CD4-positive, alpha-beta T cell (primary cell): ENCODE measurements at regions not wholly inside any gene's neighbourhood (a gene's known extent, or its start where the extent isn't known, plus 50 kb on each side); places are given as distances from the start of the nearest gene placed in this dataset.

Experiments used
- ATAC-seq: fragments of 200-7000 bp; cut with Tn5 transposase; one replicate; pipeline ENCODE4 v1.10.0; 2022; ENCODE audit warnings: mild to moderate bottlenecking; ENCODE audit not compliant: poor library complexity
- CTCF ChIA-PET: fragments of 350-600 bp; sonication (Branson Sonifier 250); formaldehyde crosslinking; loops from one replicate; lab custom pipeline; 2021; ENCODE audit warnings: antibody characterized with exemption, inconsistent platforms; lab: Charles Lee
- POLR2A ChIA-PET: fragments of 350-600 bp; sonication (Branson Sonifier 250); formaldehyde crosslinking; loops from one replicate; lab custom pipeline; 2021; ENCODE audit warnings: antibody characterized with exemption, inconsistent platforms; lab: Charles Lee
- DNase-seq, 14 experiments: peaks; one replicate each; pipeline ENCODE4 v3.0.0-alpha.2; 2013 to 2020; ENCODE audit warnings: mixed read lengths in 2 of 14
- H3K27ac ChIP-seq, 2 donors: one replicate each; pipeline versions ENCODE4 v1.5.1 to v1.7.0; 2013; ENCODE audit warnings: low read length in 2 of 2, low read depth in 1 of 2, mild to moderate bottlenecking in 1 of 2
- H3K27me3 ChIP-seq, 2 experiments: 1 replicate in 1 of 2; 2 replicates in 1 of 2; pipeline versions ENCODE4 v1.6.1 to v1.7.0; 2013; ENCODE audit warnings: low read length in 2 of 2, control low read depth in 1 of 2, mild to moderate bottlenecking in 1 of 2, moderate library complexity in 1 of 2; ENCODE audit not compliant: insufficient read depth in 2 of 2, control insufficient read depth in 1 of 2
- H3K36me3 ChIP-seq: one replicate; pipeline ENCODE4 v1.6.1; 2013; ENCODE audit warnings: low read length, control low read depth; ENCODE audit not compliant: insufficient read depth
- H3K4me1 ChIP-seq: one replicate; pipeline ENCODE4 v1.6.1; 2013; ENCODE audit warnings: low read length, control low read depth; ENCODE audit not compliant: insufficient read depth
- H3K4me3 ChIP-seq: one replicate; pipeline ENCODE4 v1.5.1; 2013; ENCODE audit warnings: mild to moderate bottlenecking, low read length, moderate library complexity
- H3K9me3 ChIP-seq, 2 experiments: 1 replicate in 1 of 2; 2 replicates in 1 of 2; pipeline versions ENCODE4 v1.6.1 to v1.7.0; 2013; ENCODE audit warnings: low read length in 2 of 2, mild to moderate bottlenecking in 2 of 2, control low read depth in 1 of 2, moderate library complexity in 1 of 2; ENCODE audit not compliant: control insufficient read depth in 1 of 2, insufficient read depth in 1 of 2
- H3K27ac Mint-ChIP-seq: one replicate; pipeline ENCODE4 v1.8.0; 2020; ENCODE audit warnings: mixed read lengths
- H3K27me3 Mint-ChIP-seq: one replicate; pipeline ENCODE4 v1.8.0; 2021; ENCODE audit warnings: mixed read lengths
- H3K36me3 Mint-ChIP-seq: one replicate; pipeline ENCODE4 v1.8.0; 2021; ENCODE audit warnings: low read depth, mixed read lengths
- H3K4me1 Mint-ChIP-seq: one replicate; pipeline ENCODE4 v1.8.0; 2021; ENCODE audit warnings: low read depth, mixed read lengths
- H3K4me3 Mint-ChIP-seq: one replicate; pipeline ENCODE4 v1.8.0; 2020; ENCODE audit warnings: mild to moderate bottlenecking, mixed read lengths
- H3K9me3 Mint-ChIP-seq: one replicate; pipeline ENCODE4 v1.8.0; 2020; ENCODE audit warnings: mixed read lengths
- intact Hi-C, 2 experiments: fragments of 100-400 bp; cut with DNase I in 1 of 2; cut with micrococcal nuclease in 1 of 2; formaldehyde crosslinking; loops; one replicate each; pipeline versions ENCODE4 v1.15.1 to v1.9.0; 2023 to 2025; cut with DNase I, micrococcal nuclease
- TF ChIP-seq, protein P1 (sequence below): fragments of 200-600 bp; IDR thresholded peaks from one replicate; pipeline ENCODE4 v1.8.0; 2022; ENCODE audit warnings: antibody characterized with exemption, mild to moderate bottlenecking

DNA sequence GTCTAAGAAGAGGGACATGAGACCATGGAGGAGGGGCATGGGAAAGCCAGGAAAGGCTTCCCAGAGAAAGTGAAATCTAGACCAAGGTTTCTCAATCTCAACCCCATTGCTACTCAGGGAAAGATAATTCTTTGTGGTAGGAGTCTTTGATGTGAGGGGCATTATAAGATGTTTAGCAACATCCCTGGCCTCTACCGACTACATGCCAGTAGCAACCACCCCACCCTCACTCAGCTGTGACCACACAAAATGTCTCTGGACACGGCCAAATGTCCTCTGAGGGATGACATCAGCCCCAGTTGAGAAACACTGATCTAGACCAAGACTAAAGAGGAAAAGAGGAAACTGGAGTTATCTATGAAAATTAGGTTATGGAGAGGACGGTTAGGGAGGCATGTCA lies 298.5 kb upstream of the KIF2A start:
- Mint-ChIP-seq H3K36me3 (no peaks in the 10 kb centered on the region), H3K4me3 (no peak overlapping the region), H3K27ac (no peak overlapping the region), H3K4me1 (no peaks in the 10 kb centered on the region), H3K27me3 (peaks cover 14% of the 10 kb centered on the region), H3K9me3 (no peaks in the 10 kb centered on the region)
- TF ChIP-seq, protein P1, sequence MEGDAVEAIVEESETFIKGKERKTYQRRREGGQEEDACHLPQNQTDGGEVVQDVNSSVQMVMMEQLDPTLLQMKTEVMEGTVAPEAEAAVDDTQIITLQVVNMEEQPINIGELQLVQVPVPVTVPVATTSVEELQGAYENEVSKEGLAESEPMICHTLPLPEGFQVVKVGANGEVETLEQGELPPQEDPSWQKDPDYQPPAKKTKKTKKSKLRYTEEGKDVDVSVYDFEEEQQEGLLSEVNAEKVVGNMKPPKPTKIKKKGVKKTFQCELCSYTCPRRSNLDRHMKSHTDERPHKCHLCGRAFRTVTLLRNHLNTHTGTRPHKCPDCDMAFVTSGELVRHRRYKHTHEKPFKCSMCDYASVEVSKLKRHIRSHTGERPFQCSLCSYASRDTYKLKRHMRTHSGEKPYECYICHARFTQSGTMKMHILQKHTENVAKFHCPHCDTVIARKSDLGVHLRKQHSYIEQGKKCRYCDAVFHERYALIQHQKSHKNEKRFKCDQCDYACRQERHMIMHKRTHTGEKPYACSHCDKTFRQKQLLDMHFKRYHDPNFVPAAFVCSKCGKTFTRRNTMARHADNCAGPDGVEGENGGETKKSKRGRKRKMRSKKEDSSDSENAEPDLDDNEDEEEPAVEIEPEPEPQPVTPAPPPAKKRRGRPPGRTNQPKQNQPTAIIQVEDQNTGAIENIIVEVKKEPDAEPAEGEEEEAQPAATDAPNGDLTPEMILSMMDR: no peak
- DNase-seq: no peak
- POLR2A ChIA-PET: no interaction called here
- CTCF ChIA-PET: no interaction called here
- Histone ChIP-seq H3K27me3 (no peaks in the 10 kb centered on the region), H3K27ac (no peak overlapping the region), H3K9me3 (no peaks in the 10 kb centered on the region), H3K36me3 (no peaks in the 10 kb centered on the region), H3K4me1 (no peaks in the 10 kb centered on the region), H3K4me3 (no peak overlapping the region)
- ATAC-seq: no peak
- intact Hi-C loops: no loop called here

- peaks cover 0 to 3% of the 10 kb centered on the region in 2 experiments for H3K9me3 ChIP-seq
- no peaks in the 10 kb centered on the region for H3K27me3 ChIP-seq
- no peak for ATAC-seq
- H3K27ac ChIP-seq: no peak overlapping the region
- no peaks in the 10 kb centered on the region for H3K9me3 Mint-ChIP-seq
- TF ChIP-seq, protein P1: no peak
- no peaks in the 10 kb centered on the region for H3K4me1 ChIP-seq
- no peak overlapping the region for H3K4me3 Mint-ChIP-seq
- DNase-seq: no peak
- no peaks in the 10 kb centered on the region for H3K4me1 Mint-ChIP-seq
- H3K36me3 ChIP-seq: no peaks in the 10 kb centered on the region
- H3K36me3 Mint-ChIP-seq: no peaks in the 10 kb centered on the region
- H3K27me3 Mint-ChIP-seq: no peaks in the 10 kb centered on the region
- ChIA-PET CTCF (no interaction called here), POLR2A (no interaction called here)
- no peak overlapping the region for H3K27ac Mint-ChIP-seq
- intact Hi-C loops: no loop called here
- H3K4me3 ChIP-seq: no peak overlapping the region
Measured at GRCh38 chr5:62011089-62011664, 294.8 kb upstream of the KIF2A start.

DNA sequence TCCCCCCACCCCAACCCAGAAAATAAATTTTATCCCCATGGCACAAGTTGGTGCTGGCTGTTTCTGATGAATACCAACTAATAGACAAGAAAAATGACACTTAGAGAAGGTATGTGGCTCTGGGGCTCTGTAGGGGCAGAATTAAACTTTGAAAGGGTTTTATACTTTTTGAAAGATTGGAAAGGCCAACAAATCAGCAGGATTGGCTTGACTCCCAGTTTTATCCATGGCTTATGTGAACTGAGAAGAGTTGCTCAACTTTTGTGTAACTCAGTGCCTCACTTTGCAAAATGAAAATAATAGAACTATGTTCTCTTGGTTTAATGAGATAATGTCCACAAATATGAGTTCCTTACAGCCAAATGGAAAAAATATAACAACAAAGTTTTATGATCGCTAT lies 288.9 kb upstream of the KIF2A start:
- ATAC-seq: no peak

More for the DNA sequence above, 288.9 kb upstream of the KIF2A start:
- H3K9me3 ChIP-seq: peaks cover 0 to 3% of the 10 kb centered on the region in 2 experiments
- DNase-seq: no peak
- Mint-ChIP-seq H3K4me3 (no peak overlapping the region), H3K27me3 (no peaks in the 10 kb centered on the region), H3K36me3 (no peaks in the 10 kb centered on the region), H3K4me1 (no peaks in the 10 kb centered on the region), H3K27ac (no peak overlapping the region), H3K9me3 (no peaks in the 10 kb centered on the region)
- H3K27me3 ChIP-seq: no peaks in the 10 kb centered on the region
- TF ChIP-seq, protein P1: no peak
- no peak overlapping the region for H3K27ac ChIP-seq
- no peak overlapping the region for H3K4me3 ChIP-seq
- CTCF ChIA-PET: no interaction called here
- intact Hi-C loops: no loop called here
- H3K36me3 ChIP-seq: no peaks in the 10 kb centered on the region
- no peaks in the 10 kb centered on the region for H3K4me1 ChIP-seq
- POLR2A ChIA-PET: no interaction called here
